ENCODE measurements at regions not wholly inside any gene's neighbourhood (a gene's known extent, or its start where the extent isn't known, plus 50 kb on each side); places are given as distances from the start of the nearest gene placed in this dataset.

- no peak for DNase-seq (ENCODE audit: extremely low read depth, low read depth)
Observed at GRCh38 chr9:107193251-107193650, 89.8 kb upstream of the RAD23B start.

- no peak for DNase-seq (ENCODE audit: extremely low read depth, low read depth)
Observed at GRCh38 chr9:107198718-107199117, 84.4 kb upstream of the RAD23B start.

GRCh38 chr9:107208121-107208520 lies 75.0 kb upstream of the RAD23B start:
- no peak for DNase-seq (ENCODE audit: extremely low read depth, low read depth)

- DNase-seq (ENCODE audit: extremely low read depth, low read depth) = no peak
Observed at GRCh38 chr9:107210775-107211174, 72.3 kb upstream of the RAD23B start.

GRCh38 chr9:107211284-107211923 lies 71.7 kb upstream of the RAD23B start:
- DNase-seq (ENCODE audit: extremely low read depth, low read depth) = no peak

- DNase-seq (ENCODE audit: extremely low read depth, low read depth) = no peak
Observed at GRCh38 chr9:107212613-107213012, 70.5 kb upstream of the RAD23B start.

- no peak for DNase-seq (ENCODE audit: extremely low read depth, low read depth)
Observed at GRCh38 chr9:107213080-107213479, 70.0 kb upstream of the RAD23B start.

GRCh38 chr9:107213561-107214028 lies 69.5 kb upstream of the RAD23B start:
- peak; percentile 44 for DNase-seq (ENCODE audit: extremely low read depth, low read depth)

- no peak for DNase-seq (ENCODE audit: extremely low read depth, low read depth)
Observed at GRCh38 chr9:107214381-107214780, 68.7 kb upstream of the RAD23B start.

GRCh38 chr9:107214915-107215314 lies 68.2 kb upstream of the RAD23B start:
- no peak for DNase-seq (ENCODE audit: extremely low read depth, low read depth)

- DNase-seq (ENCODE audit: extremely low read depth, low read depth) = no peak
Observed at GRCh38 chr9:107215381-107215780, 67.7 kb upstream of the RAD23B start.

- DNase-seq (ENCODE audit: extremely low read depth, low read depth) = no peak
Observed at GRCh38 chr9:107216329-107216728, 66.8 kb upstream of the RAD23B start.

- DNase-seq (ENCODE audit: extremely low read depth, low read depth) = no peak
Observed at GRCh38 chr9:107218829-107219485, 64.1 kb upstream of the RAD23B start.

- no peak for DNase-seq (ENCODE audit: extremely low read depth, low read depth)
Observed at GRCh38 chr9:107219486-107220077, 63.5 kb upstream of the RAD23B start.

- DNase-seq (ENCODE audit: extremely low read depth, low read depth) = no peak
Observed at GRCh38 chr9:107221321-107221720, 61.8 kb upstream of the RAD23B start.

- DNase-seq (ENCODE audit: extremely low read depth, low read depth) = peak; percentile 30
Observed at GRCh38 chr9:107222020-107222522, 61.0 kb upstream of the RAD23B start.

- DNase-seq (ENCODE audit: extremely low read depth, low read depth) = no peak
Observed at GRCh38 chr9:107223381-107223780, 59.7 kb upstream of the RAD23B start.

GRCh38 chr9:107224252-107224651 lies 58.8 kb upstream of the RAD23B start:
- no peak for DNase-seq (ENCODE audit: extremely low read depth, low read depth)

GRCh38 chr9:107226421-107226820 lies 56.7 kb upstream of the RAD23B start:
- peak; percentile 51 for DNase-seq (ENCODE audit: extremely low read depth, low read depth)

GRCh38 chr9:107227774-107228173 lies 55.3 kb upstream of the RAD23B start:
- no peak for DNase-seq (ENCODE audit: extremely low read depth, low read depth)

- no peak for DNase-seq (ENCODE audit: extremely low read depth, low read depth)
Observed at GRCh38 chr9:107228496-107229039, 54.5 kb upstream of the RAD23B start.

Measured in NCI-H460 (cell line).